ENCODE measurements at regions not wholly inside any gene's neighbourhood (a gene's known extent, or its start where the extent isn't known, plus 50 kb on each side); places are given as distances from the start of the nearest gene placed in this dataset.

DNA sequence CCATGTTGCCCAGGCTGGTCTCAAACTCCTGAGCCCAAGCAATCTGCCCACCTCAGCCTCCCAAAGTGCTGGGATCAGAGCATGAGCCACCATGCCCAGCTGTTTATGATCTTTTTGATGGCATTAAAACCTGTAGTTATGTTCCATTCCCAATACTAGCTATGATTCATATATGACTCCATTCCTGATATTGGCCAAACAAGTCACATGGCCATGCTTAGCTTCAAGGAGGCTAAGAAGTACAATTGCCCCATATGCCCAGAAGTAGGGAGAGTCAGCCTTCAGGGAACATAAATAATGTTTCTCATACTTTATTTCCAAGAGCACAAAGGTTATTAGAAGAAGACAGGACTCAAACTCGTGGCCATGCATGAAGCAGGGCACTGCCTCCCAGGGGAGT, 132.4 kb upstream of the RAB6C start:
- H3K9me3 Mint-ChIP-seq, result peaks cover 13% of the 10 kb centered on the region
- H3K4me3 Mint-ChIP-seq, result no peak overlapping the region
- no peak overlapping the region for H3K27ac Mint-ChIP-seq
- no peaks in the 10 kb centered on the region for H3K27me3 Mint-ChIP-seq (ENCODE audit: low read depth)
- H3K36me3 Mint-ChIP-seq (ENCODE audit: low read depth), result no peaks in the 10 kb centered on the region
- TF ChIP-seq, protein P1, sequence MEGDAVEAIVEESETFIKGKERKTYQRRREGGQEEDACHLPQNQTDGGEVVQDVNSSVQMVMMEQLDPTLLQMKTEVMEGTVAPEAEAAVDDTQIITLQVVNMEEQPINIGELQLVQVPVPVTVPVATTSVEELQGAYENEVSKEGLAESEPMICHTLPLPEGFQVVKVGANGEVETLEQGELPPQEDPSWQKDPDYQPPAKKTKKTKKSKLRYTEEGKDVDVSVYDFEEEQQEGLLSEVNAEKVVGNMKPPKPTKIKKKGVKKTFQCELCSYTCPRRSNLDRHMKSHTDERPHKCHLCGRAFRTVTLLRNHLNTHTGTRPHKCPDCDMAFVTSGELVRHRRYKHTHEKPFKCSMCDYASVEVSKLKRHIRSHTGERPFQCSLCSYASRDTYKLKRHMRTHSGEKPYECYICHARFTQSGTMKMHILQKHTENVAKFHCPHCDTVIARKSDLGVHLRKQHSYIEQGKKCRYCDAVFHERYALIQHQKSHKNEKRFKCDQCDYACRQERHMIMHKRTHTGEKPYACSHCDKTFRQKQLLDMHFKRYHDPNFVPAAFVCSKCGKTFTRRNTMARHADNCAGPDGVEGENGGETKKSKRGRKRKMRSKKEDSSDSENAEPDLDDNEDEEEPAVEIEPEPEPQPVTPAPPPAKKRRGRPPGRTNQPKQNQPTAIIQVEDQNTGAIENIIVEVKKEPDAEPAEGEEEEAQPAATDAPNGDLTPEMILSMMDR (IDR thresholded peaks at IDR 0.05; ENCODE audit: unreplicated experiment in 3 of 3), result no peak
- no peaks in the 10 kb centered on the region for H3K4me1 Mint-ChIP-seq

DNA sequence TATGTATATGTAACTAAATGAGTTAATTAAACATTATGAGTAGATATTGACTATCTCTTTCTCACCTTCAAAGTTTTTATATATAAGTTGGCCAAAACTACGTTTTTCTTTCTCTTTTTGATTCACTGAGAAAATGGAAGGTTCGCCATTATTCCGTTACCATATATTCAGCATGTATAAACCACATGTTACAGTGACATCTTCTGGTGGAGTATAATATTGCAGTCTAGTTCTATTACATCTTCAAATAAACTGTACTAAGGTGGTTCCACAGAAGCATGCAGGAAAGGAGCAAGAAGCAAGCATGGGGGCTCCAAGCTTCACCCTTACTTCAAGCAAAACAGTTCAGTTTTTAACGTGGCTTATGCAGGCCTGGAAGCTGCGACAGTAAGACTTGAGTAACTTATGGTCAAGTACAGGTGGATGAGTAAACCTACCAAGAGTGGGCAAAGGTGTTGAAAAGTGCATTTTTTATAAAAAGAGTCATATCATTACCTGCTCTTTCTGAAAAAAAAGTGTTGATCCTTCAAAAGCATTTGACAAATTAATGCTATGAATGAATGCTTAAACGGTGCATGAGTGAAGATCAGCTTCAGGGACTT, 129.8 kb upstream of the RAB6C start:
- no peak overlapping the region for H3K4me3 Mint-ChIP-seq
- no peaks in the 10 kb centered on the region for H3K27me3 Mint-ChIP-seq (ENCODE audit: low read depth)
- no peaks in the 10 kb centered on the region for H3K4me1 Mint-ChIP-seq
- peaks cover 8% of the 10 kb centered on the region for H3K9me3 Mint-ChIP-seq
- peak overlapping the region in 2 of 3 experiments; percentile 25 for H3K27ac Mint-ChIP-seq
- TF ChIP-seq, protein P1 (IDR thresholded peaks at IDR 0.05; ENCODE audit: unreplicated experiment in 3 of 3), result peak; percentile 62 to 81 (median 63)
- H3K36me3 Mint-ChIP-seq (ENCODE audit: low read depth), result no peaks in the 10 kb centered on the region

DNA sequence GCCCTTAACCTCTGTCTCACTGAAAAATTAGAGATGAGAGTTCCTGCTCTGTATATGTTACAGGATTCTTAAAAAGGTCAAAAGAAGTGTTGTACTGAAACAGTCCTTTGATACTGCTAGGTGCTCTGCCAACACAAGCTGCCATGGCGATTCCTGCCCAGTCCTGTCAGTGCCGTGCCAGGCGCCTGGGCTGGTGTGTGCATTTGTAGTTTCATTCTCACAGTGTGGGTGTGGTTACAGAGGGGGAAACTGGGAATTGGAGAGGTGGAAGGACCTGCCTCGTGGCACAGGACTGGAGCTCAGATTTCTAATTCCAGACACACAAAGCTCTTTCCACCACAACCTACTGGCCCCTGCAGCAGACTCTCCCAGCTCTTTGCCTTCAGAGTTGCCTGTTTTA, 122.3 kb upstream of the RAB6C start:
- Mint-ChIP-seq H3K27me3 (ENCODE audit: low read depth) (no peaks in the 10 kb centered on the region), H3K27ac (no peak overlapping the region), H3K9me3 (peaks cover 10% of the 10 kb centered on the region), H3K4me1 (no peaks in the 10 kb centered on the region), H3K36me3 (ENCODE audit: low read depth) (no peaks in the 10 kb centered on the region), H3K4me3 (no peak overlapping the region)
- TF ChIP-seq, protein P1 (IDR thresholded peaks at IDR 0.05; ENCODE audit: unreplicated experiment in 3 of 3), result no peak

DNA sequence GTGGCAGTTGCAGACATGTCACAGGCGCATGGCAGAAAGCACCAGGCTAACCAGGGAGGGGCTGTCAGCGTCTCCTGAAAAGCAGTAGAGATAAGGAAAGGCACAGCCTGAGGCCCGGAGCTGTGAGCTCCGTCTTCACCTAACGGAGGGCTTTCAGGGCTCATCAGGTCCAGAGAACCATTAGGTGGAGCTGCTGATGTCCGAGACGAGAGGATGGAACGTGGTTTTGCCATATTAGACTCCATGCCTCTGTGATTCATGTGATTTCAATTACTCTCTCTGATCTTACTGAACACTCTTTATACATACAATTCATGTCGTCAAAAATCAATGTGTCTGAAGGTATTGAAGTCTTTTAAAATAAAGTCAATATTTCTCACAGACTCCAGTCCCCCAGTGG, 120.3 kb upstream of the RAB6C start:
- Mint-ChIP-seq H3K27me3 (ENCODE audit: low read depth) (no peaks in the 10 kb centered on the region), H3K27ac (no peak overlapping the region)

DNA sequence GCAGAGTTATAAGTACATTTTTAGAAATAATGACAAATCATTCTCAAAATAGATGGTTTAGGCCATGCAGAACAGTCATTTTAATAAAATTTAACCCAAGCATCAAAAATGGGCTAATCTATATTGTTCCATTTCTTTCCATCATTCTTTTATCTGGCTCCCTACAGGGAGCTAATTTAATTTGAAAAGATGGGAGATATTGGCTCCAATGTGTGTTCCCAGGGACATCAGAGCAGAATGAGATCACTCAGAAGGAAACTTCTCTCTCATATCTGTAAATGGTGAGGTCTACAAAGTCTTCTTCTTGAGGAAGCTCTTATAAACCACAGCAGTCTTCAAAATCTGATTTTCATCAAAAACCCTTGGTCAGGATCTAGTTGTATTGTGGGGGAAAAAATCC, 119.4 kb upstream of the RAB6C start:
- H3K27me3 Mint-ChIP-seq (ENCODE audit: low read depth), result no peaks in the 10 kb centered on the region
- no peak overlapping the region for H3K4me3 Mint-ChIP-seq
- H3K27ac Mint-ChIP-seq, result no peak overlapping the region
- TF ChIP-seq, protein P1 (IDR thresholded peaks at IDR 0.05; ENCODE audit: unreplicated experiment in 3 of 3), result no peak
- H3K4me1 Mint-ChIP-seq, result no peaks in the 10 kb centered on the region
- peaks cover 10% of the 10 kb centered on the region for H3K9me3 Mint-ChIP-seq
- H3K36me3 Mint-ChIP-seq (ENCODE audit: low read depth), result no peaks in the 10 kb centered on the region

More for the DNA sequence above, 120.3 kb upstream of the RAB6C start:
- H3K4me3 Mint-ChIP-seq, result no peak overlapping the region
- no peaks in the 10 kb centered on the region for H3K4me1 Mint-ChIP-seq
- peaks cover 10% of the 10 kb centered on the region for H3K9me3 Mint-ChIP-seq
- TF ChIP-seq, protein P1 (IDR thresholded peaks at IDR 0.05; ENCODE audit: unreplicated experiment in 3 of 3), result no peak
- H3K36me3 Mint-ChIP-seq (ENCODE audit: low read depth), result no peaks in the 10 kb centered on the region

DNA sequence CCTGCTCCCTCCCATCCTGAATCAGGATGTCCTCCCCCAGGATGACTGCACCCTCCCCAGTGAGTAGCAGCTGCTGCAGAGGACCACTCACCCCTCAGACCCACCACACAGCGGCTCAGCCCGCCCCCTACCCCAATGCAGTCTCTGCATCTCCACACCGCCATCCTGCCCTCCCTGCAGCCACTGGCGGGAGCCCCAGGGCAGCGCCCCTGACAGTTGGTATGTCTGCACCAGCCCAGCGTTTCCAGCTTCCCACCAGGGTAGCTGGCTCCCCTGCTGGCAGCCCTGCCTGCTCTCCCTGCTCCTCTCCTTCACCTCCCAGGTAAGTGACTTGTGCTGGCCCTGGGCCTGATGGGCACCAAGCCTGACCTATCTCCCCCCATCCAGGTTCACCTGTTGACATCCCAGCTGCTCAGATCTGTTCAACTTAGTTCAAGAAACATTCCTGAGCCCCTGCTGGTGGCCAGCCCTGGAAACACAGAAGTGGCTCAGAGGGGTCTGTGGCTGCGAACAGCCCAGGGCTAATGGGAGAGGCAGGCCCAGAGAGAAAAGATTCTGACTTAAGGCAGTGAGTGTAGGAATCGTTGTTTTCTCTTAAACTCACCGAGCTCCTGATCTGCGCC, 117.7 kb upstream of the RAB6C start:
- Mint-ChIP-seq H3K27ac (no peak overlapping the region), H3K9me3 (peaks cover under 1% of the 10 kb centered on the region), H3K4me3 (no peak overlapping the region), H3K36me3 (ENCODE audit: low read depth) (no peaks in the 10 kb centered on the region), H3K27me3 (ENCODE audit: low read depth) (no peaks in the 10 kb centered on the region), H3K4me1 (no peaks in the 10 kb centered on the region)
- TF ChIP-seq, protein P1 (IDR thresholded peaks at IDR 0.05; ENCODE audit: unreplicated experiment in 3 of 3), result no peak

All from nephron (organoid).